ENCODE measurements at regions not wholly inside any gene's neighbourhood (a gene's known extent, or its start where the extent isn't known, plus 50 kb on each side); places are given as distances from the start of the nearest gene placed in this dataset.

GRCh38 chr2:13212115-13212514 lies 495.4 kb downstream of the TRIB2 start:
- Histone ChIP-seq H3K4me2 (ENCODE audit: insufficient read depth in 1 of 2, low read depth in 2 of 2, low read length in 2 of 2) (no peak overlapping the region), H3K79me2 (ENCODE audit: control insufficient read depth in 1 of 2, insufficient read depth in 2 of 2, low read length in 2 of 2) (no peaks in the 10 kb centered on the region), H4K91ac (replicated peaks; ENCODE audit: insufficient read length, low read length) (no peak overlapping the region), H3K79me1 (ENCODE audit: low read depth, low read length) (no peaks in the 10 kb centered on the region), H3K9me3 (ENCODE audit: insufficient read depth in 2 of 2, low read depth in 1 of 2, low read length in 1 of 2) (peaks cover 21 to 30% of the 10 kb centered on the region in 2 experiments; a peak in 3 of 4 replicates), H4K20me1 (replicated peaks in 1 of 2; ENCODE audit: control insufficient read depth in 1 of 2, insufficient read depth in 2 of 2, low read length in 2 of 2) (no peaks in the 10 kb centered on the region), H2BK15ac (ENCODE audit: low read length) (no peak overlapping the region), H2BK20ac (ENCODE audit: low read length) (no peak overlapping the region), H2AFZ (ENCODE audit: low read length) (no peak overlapping the region), H3K36me3 (ENCODE audit: control insufficient read depth in 2 of 4, insufficient read depth in 4 of 4, low read length in 3 of 4) (no peaks in the 10 kb centered on the region), H2BK12ac (ENCODE audit: low read depth, low read length) (no peak overlapping the region), H3K4ac (replicated peaks; ENCODE audit: insufficient read length, low read depth, low read length) (no peak overlapping the region), H3K27me3 (replicated peaks in 1 of 4; ENCODE audit: control insufficient read depth in 3 of 4, extremely low read depth in 1 of 4, insufficient read depth in 3 of 4, low read length in 3 of 4) (no peaks in the 10 kb centered on the region), H3K56ac (replicated peaks; ENCODE audit: insufficient read length, low read depth, low read length) (no peak overlapping the region), H3K18ac (ENCODE audit: extremely low read depth, low read length) (no peak overlapping the region), H4K5ac (ENCODE audit: insufficient read length, low read depth, low read length) (no peak overlapping the region), H3K14ac (ENCODE audit: insufficient read length) (no peak overlapping the region), H3K23ac (ENCODE audit: insufficient read length) (no peak overlapping the region), H2BK120ac (replicated peaks; ENCODE audit: low read depth, low read length) (no peak overlapping the region), H3K4me3 (ENCODE audit: extremely low read depth in 1 of 4, insufficient read depth in 2 of 4, low read depth in 3 of 4, low read length in 4 of 4) (no peak overlapping the region), H3K23me2 (ENCODE audit: low read depth, low read length) (no peaks in the 10 kb centered on the region), H3K9ac (replicated peaks in 1 of 4; ENCODE audit: extremely low read depth in 1 of 4, low read depth in 3 of 4, low read length in 3 of 4) (no peak overlapping the region), H2BK5ac (ENCODE audit: low read depth, low read length) (no peak overlapping the region), H2AK5ac (ENCODE audit: low read depth, low read length) (no peak overlapping the region), H3K27ac (ENCODE audit: low read depth, low read length) (no peak overlapping the region), H3K4me1 (replicated peaks in 1 of 4; ENCODE audit: control insufficient read depth in 3 of 4, insufficient read depth in 4 of 4, low read length in 3 of 4) (no peaks in the 10 kb centered on the region), H4K8ac (ENCODE audit: extremely low read depth, insufficient read depth, low read length) (no peak overlapping the region)
- no peak for DNase-seq (ENCODE audit: low read depth in 1 of 2, low spot score in 2 of 2)
- ChIA-PET CTCF (ENCODE audit: partially characterized antibody) (no interaction called here), POLR2A (ENCODE audit: partially characterized antibody) (no interaction called here)
- TF ChIP-seq BACH1 (IDR thresholded peaks at IDR 0.05; ENCODE audit: low read length), result no peak
- no peak for TF ChIP-seq KDM1A (IDR thresholded peaks at IDR 0.05; ENCODE audit: borderline replicate concordance, low read length)
- TF ChIP-seq, protein P1, sequence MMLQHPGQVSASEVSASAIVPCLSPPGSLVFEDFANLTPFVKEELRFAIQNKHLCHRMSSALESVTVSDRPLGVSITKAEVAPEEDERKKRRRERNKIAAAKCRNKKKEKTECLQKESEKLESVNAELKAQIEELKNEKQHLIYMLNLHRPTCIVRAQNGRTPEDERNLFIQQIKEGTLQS (IDR thresholded peaks at IDR 0.05; ENCODE audit: insufficient read depth, low read depth, low read length), result no peak
- FAIRE-seq, result no peak

All from H1 (cell line).